Right renal pelvis (tissue), 4 donors: ENCODE measurements at regions not wholly inside any gene's neighbourhood (a gene's known extent, or its start where the extent isn't known, plus 50 kb on each side); places are given as distances from the start of the nearest gene placed in this dataset.
"Not testable (repeated sequence)": the region's sequence is repeated elsewhere in the genome, so short reads cannot be mapped to it uniquely, and the experiment has no call there.

Experiments
- DNase-seq, 4 donors: peaks; one replicate each; pipeline ENCODE4 v3.0.0-alpha.2; 2013; ENCODE audit warnings: low read depth in 4 of 4, low spot score in 3 of 4, missing footprints in 1 of 4

DNA sequence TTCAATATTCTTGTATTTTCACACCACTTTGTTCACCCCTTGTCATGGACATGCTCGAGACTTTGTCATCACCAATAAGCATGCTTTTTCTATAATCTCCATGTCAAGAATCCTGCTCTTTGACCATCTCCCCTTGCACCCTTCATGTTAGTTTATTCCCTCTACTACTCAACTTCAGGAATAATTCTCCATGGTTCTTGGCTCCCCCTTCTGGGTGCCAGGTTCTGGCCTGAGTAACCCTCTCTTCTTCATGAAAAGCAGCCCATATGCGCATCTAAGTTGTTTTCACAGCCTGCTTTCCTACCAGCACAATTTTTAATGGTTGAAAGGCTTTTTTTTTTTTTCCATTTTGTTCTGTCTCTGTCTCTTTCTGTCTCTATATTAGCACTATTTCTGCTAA lies 160.7 kb downstream of the LEPR start:
- DNase-seq = no peak

GRCh38 chr1:65584399-65584798 lies 163.9 kb downstream of the LEPR start:
- no peak for DNase-seq

- no peak for DNase-seq
These were observed 169.8 kb downstream of the LEPR start for GRCh38 chr1:65590279-65590678.

DNA sequence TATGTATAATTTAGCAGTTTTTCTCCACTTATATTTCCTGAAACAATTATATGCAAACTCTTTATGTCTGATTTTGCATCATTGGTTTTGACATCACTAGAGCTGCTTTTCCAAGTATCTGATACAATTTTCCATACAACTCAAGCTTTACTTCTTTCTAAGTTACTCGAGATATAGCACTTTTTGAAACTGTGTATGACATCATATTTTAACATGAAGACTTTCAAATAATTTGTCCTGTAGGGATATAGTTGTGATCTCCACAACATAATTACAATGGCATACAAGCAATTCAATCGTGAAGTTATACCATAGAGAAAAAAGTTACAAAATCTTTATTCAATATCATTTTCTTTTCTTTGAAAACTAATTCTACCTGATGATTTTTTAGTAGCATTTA lies 173.0 kb downstream of the LEPR start:
- DNase-seq = no peak

DNA sequence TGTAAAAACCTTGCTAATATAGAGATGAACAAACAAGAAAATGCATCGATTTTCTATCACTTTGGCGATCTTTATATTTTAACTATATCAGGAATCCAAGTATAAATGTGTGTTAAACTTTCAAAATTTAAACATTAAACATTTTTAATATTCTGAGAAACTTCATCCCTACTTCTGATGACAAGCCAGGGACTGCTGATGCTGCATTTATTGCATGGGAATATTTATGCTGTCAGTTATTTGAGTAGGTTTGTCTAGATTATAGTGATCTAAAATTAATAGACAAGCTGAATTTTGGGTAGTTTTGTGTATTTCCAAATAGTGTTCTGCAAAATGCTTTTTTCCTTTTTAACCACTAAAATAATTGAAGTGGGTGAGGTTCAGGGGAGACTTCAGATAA lies 175.3 kb downstream of the LEPR start:
- DNase-seq = no peak

- no peak for DNase-seq
These were observed 176.3 kb downstream of the LEPR start for GRCh38 chr1:65596768-65597167.

- no peak for DNase-seq
These were observed 185.2 kb downstream of the LEPR start for GRCh38 chr1:65605621-65606020.

GRCh38 chr1:65606426-65606825 lies 186.0 kb downstream of the LEPR start:
- no peak for DNase-seq

GRCh38 chr1:65613884-65614283 lies 178.8 kb upstream of the PDE4B start:
- no peak for DNase-seq

DNA sequence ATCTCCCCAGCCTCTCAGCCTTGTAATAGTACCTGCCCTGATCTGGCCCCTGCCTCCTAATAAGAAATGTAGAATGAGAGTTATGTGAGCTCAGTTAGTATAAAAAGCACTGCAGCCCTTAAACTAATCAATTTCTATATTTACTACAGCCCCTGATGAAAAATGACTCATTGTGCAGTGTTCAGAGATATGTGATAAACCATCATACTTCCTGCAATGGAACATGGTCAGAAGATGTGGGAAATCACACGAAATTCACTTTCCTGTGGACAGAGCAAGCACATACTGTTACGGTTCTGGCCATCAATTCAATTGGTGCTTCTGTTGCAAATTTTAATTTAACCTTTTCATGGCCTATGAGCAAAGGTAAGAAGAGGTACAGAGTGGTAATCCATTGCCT lies 176.8 kb upstream of the PDE4B start:
- no peak for DNase-seq

DNA sequence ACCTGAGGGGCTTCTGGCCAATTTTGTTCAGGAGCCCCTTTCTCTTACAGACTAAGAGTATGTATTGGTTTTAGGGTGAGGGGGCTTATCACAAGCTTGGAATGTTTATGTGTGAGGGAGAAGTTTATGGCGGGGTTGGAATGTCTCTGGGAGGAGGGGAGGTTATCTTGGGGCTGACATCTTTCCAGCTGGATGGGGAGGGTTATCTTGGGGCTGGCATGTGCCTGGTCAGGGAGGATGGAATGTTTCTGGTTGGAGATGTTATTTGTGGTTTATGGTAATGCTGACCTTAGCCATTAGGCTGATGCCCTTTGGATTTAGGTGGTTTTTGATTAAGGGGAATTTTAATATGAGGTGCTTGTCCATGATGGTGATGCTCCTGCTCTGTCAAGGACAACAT lies 171.0 kb upstream of the PDE4B start:
- not testable (repeated sequence) for DNase-seq

- no peak for DNase-seq
These were observed 168.8 kb upstream of the PDE4B start for GRCh38 chr1:65623895-65624294.

DNA sequence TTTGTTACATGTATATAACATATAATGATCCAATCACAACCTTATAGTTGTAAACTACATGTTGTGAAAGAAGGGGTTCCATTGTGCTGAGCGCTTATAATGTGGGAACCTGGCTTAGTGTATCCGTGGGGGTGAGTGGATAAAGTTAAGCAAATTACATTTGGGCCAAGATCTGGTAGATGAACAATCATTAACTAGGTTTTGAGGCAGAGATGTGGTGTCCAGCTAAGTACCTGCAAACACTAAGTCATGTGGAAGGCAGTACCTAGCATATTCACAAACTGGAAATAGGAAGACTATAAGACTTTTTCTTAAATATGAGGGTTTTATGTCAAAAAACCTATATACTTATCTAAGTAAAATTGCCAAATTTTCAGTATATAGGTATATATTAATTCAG lies 167.2 kb upstream of the PDE4B start:
- DNase-seq = no peak

GRCh38 chr1:65626003-65626402 lies 166.7 kb upstream of the PDE4B start:
- no peak for DNase-seq

DNA sequence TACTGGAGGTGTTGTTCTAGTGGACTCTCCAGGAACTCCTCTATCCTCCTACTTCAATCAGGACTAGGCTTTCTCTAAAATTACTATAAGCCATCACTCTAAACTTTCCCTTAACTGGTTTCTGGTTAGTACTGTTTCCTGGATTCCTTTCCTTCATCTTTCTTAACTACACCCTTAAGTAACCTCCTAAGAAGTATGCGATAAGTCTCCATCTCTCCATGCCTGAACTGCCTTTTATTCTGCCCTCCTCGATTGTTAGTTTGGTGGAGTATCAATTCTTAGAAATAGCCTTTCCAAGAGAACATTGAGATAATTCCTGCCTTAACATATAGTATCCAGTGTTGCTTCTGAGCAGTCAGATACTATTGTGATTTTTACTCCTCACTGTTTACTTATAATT lies 162.9 kb upstream of the PDE4B start:
- no peak for DNase-seq

- DNase-seq = no peak
These were observed 161.8 kb upstream of the PDE4B start for GRCh38 chr1:65630855-65631254.

- no peak for DNase-seq
These were observed 160.5 kb upstream of the PDE4B start for GRCh38 chr1:65632235-65632634.

DNA sequence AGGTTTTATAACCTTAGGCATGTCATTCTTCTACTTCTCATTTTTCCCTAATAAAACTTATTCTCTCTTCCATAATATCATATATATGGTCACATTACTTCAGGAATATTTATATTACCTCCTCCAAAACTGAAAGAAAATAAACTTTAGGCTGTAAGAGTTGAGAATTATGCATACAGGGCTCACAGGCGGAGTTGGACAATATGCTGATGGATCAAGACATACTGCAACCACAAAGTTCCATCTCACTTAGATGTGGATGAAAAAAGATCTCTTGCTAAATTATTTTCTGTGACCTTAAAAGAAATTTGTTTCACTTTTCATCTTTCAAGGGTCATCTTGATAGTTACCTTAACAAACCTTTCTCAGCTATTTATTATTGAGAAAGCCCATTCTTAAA lies 152.6 kb upstream of the PDE4B start:
- DNase-seq = no peak

- not testable (repeated sequence) for DNase-seq
These were observed 143.5 kb upstream of the PDE4B start for GRCh38 chr1:65649185-65649584.

- no peak for DNase-seq
These were observed 142.0 kb upstream of the PDE4B start for GRCh38 chr1:65650682-65651081.

DNA sequence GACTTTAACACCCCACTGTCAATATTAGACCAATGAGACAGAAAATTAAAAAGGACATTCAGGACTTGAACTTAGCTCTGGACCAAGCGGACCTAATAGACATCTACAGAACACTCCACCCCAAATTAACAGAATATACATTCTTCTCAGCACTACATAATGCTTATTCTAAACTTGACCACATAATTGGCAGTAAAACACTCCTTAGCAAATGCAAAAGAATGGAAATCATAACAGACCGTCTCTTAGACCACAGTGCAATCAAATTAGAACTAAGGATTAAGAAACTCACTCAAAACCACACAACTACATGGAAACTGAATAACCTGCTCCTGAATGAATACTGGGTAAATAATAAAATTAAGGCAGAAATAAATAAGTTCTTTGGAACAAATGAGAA lies 138.2 kb upstream of the PDE4B start:
- not testable (repeated sequence) for DNase-seq

DNA sequence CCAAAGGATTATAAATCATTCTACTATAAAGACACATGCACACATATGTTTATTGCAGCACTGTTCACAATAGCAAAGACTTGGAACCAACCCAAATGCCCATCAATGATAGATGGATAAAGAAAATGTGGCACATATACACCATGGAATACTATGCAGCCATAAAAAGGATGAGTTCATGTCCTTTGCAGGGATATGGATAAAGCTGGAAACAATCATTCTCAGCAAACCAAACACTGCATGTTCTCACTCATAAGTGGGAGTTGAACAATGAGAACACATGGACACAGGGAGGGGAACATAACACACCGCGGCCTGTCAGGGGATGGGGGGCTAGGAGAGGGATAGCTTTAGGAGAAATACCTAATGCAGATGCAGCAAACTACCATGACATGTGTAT lies 135.1 kb upstream of the PDE4B start:
- DNase-seq = not testable (repeated sequence)

DNA sequence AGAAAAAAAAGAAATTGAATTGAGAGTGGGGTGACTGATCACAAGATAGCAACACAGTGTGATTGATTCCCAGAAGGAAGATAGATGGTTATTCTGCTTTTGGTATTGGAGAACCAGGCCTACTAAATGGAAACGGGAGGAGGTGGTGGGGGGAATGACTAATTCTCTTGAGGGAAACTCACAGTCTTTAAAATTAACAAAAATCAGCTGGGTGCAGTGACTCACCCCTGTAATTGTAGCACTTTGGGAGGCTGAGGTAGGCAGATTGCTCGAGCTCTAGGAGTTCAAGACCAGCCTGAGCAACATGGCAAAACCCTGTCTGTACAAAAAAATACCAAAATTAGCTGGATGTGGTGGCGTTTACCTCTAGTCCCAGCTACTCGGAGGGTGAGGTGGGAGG lies 134.6 kb upstream of the PDE4B start:
- DNase-seq = no peak

DNA sequence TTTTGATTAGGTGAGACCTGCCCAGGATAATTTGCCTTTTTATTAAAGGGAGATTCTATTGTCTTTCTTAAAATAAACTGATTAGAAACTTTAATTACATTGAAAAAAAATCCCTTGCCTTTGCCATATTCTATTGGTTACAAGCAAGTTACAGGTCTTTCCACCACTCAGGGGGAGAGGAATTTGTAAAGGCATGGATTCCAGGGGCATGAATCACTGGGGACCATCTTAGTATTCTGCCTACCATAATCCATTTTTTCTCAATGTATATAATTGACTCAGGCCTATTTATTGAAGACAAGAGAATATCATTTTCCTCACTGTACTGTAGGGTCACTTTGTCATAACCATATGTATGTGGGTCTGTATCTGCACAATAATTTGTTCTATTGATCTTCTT lies 124.3 kb upstream of the PDE4B start:
- no peak for DNase-seq
